Stimulated activated CD8-positive, alpha-beta memory T cell treated with anti-CD3 and anti-CD28 coated beads, Interleukin-4, amount 100 ng/mL, for 48 hours (primary cell): ENCODE measurements at regions not wholly inside any gene's neighbourhood (a gene's known extent, or its start where the extent isn't known, plus 50 kb on each side); places are given as distances from the start of the nearest gene placed in this dataset.

ENCODE experiments used
- DNase-seq: peaks from one replicate; pipeline ENCODE4 v3.0.0-alpha.2; 2020

- no peak for DNase-seq
These were observed 348.1 kb downstream of the FOXO1 start for GRCh38 chr13:40318366-40318765.

DNA sequence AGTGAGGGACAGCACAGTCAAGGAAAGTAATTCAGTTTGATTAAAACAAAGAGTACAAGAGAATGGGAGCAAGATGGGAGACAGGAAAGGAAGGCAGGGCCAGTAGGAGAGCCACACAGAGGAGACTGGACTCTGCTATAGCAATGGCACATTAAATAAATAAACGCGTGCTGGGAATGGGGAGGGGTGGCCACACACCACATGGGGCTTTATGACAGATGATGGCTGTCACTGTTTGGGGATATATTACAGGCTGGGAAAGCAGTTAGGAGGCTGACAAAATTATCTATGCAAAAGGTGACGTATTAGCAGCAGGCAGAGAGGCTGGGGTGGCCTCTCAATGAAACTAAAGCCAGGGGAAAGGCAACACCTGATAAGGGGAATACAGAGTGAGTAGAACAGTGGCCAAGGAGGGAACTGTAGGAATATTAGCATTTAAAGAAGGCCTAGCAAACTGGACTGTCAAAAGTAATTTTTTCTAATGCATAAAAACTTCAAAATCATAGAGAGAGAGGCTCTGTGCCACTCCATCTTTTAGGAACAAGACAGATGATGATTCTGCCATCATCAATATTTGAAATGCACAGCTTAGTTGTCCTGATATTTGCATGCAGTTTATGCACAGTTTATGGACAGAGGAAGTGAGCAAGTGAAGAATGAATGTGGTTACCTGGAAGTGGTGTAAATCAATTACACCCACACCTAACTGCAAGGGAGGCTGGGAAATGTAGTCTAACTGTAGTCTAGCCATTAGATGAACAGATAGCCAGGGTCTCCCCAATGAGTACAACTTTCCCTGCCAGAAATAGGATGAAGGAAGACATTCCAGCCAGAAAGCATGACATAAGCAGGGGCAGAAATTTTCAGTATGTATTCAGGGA lies 346.5 kb downstream of the FOXO1 start:
- no peak for DNase-seq

GRCh38 chr13:40328091-40328490 lies 338.4 kb downstream of the FOXO1 start:
- no peak for DNase-seq

DNA sequence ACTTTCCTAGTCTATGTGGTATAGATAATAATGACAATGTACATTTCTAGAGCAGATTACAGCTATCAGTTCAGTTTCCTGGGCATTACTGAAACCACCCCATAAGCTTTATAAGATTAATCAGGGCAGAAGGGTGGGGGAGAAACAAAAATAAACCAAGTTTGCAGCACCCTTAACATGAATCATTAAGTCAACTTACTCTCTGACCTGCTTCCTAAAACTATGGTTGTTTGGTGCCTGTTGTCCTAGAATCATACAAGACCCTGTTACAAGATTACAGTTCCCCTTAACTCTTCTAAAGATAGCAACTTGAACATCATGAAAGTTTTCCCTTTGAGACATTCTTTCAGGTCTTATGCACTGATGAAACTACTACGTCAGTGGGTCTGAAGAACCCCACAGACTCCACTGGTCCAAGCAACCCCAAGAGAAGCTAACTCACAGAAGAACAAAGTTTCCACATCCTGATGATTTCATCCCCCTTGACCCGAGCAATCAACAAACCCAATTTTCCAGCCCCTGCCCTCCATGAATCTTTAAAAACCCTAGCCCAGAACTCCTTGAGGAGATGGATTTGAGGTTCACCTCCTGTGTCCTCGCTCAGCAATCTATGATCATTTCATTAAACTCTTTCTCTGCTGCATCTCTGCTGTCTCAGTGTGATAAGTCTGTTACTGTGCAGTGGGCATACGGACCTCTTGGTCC lies 336.5 kb downstream of the FOXO1 start:
- DNase-seq: no peak

DNA sequence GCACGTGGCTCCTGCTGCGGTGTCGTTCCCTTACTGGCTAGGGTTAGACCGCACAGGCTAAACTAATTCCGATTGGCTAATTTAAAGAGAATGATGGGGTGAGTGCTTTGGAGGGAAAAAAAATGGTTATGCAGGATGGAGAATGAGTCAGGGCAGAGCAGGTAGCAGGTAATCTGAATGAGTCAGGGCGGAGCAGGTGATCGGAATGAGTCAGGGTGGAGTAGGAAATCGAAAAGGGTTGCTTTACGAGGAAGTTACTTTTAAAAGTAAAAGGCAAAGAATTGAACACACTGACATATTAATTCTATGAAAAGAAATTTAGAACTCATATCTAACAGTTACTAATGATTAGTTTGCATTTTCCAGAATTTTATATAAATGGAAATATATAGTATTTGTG lies 335.5 kb downstream of the FOXO1 start:
- DNase-seq: no peak

DNA sequence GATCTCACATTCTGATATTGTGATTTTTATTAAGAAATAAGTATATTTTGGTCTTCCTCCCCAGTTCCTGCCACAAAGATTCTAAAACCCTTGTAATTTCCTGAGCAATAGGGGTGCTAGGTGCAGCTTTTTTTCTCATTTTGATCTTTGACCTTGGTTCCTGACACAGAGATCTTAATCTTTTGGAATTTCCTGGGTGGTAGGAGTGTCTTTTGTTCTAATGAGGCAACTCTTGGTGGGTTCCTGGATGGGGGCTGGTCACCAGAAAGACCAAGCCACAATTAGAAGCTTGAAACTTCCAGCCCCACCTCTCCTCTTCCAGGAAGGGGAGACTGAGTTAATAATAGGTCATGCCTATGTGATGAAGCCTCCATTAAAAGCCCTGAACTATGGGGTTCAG lies 334.6 kb downstream of the FOXO1 start:
- no peak for DNase-seq

GRCh38 chr13:40333226-40333625 lies 333.2 kb downstream of the FOXO1 start:
- no peak for DNase-seq

GRCh38 chr13:40334031-40334430 lies 332.4 kb downstream of the FOXO1 start:
- no peak for DNase-seq

DNA sequence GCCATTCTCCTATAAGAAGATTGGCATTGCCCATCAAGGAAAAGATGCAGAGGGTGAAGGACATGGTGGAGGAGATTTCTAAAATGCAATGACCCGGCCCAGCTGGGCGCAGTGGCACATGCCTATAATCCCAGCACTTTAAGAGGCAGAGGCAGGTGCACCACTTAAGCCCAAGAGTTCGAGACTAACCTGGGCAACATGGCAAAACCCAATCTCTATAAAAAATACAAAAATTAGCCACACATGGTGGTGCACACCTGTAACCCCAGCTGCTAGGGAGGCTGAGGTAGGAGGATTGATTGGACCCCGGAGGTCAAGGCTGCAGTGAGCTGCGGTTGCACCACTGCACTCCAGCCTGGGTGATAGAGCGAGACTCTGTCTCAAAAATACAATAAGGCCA lies 331.8 kb downstream of the FOXO1 start:
- no peak for DNase-seq

GRCh38 chr13:40336228-40337221 lies 329.9 kb downstream of the FOXO1 start:
- DNase-seq: no peak

- no peak for DNase-seq
These were observed 328.8 kb downstream of the FOXO1 start for GRCh38 chr13:40337651-40338050.

DNA sequence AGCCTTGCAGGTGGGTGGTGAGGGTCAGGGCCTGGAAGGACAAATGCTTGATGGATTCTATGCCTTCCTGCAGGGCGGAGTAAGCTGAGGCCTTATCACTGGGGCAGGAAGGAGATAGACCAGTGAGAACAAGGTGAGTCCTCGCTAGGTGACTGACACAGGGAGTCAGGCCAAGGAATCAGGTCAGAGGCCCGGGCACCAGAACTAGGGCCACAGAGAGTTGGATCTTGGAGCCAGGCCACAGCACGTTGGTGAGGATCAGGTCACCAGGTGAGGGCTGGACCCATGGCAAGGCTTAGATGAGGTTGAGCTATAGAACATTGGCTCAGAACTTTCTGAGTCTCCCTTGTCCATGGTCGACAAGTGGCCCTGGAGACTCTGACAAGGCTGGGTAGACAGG lies 328.2 kb downstream of the FOXO1 start:
- no peak for DNase-seq

DNA sequence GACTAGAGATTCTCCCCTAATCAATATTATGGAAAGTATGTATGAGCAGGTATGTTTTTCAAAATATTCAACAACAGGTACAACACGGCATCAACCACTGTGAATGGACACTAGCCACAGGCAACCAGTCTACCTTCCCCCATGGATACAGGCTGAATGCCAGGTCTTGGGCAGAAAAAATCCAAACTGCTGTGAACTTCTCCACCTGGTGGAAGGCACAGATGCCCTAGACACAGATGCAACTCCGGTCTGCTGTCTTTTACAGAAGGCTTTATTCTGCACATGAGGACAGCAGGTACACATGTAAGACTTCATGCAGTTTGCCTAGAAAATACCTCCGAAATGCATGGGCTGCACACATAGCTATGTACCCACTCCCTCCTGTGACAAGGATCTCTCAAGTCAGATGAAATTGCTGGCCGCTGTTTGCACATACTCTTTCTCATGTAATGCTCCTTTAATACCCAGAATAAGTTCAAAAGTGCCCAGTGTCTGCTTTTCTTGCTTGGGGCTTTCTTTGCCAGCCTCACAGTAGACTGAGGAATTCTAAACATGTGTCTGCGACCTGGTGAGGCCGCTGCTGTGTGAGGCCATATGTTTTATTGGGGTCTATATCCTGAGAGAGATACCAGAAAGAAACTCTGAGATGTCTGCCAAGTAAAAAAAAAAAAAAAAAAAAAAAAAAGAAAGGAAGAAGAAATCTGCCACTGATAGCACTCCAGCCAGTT lies 325.9 kb downstream of the FOXO1 start:
- DNase-seq: no peak

DNA sequence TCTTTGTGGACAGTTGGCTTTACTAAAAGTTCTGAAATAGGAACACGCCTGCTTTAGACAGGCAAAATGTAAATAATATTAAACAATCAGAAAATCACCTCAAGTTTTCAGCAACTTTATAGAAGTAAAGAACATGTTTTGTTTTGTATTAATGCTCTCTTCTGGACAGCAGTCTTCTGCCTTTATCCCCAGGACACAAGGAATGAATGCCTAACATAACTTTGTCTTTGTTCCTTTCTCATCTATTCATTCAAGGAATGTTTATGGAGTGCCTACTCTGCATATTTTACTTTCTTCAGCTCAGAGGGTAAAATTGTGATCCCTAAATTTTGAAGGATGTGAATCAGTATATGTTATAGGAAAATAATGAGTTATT lies 325.4 kb downstream of the FOXO1 start:
- DNase-seq: no peak

DNA sequence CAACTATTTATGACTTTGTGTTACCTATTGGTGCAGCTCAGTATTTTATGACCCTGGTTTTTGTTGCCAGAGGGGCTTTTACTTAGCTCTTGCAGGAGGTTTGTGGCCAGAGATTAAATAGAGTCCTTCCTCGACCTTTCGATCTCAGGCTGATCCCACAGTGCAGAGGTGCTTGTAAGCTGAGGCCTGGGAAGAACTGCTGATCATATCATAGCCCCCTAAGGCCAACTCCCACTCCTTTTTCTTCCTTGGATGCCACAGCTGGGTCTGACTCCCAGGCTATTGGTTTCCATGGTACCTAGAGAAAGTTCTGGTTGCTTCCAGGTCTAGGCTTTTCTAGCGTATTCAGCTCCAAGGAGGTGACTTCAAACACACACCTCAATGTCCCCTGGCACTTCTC lies 324.9 kb downstream of the FOXO1 start:
- no peak for DNase-seq

- no peak for DNase-seq
These were observed 324.0 kb downstream of the FOXO1 start for GRCh38 chr13:40342461-40342860.

- no peak for DNase-seq
These were observed 323.5 kb downstream of the FOXO1 start for GRCh38 chr13:40342901-40343300.

GRCh38 chr13:40343550-40344269 lies 322.7 kb downstream of the FOXO1 start:
- no peak for DNase-seq

- DNase-seq: no peak
These were observed 321.9 kb downstream of the FOXO1 start for GRCh38 chr13:40344270-40345148.

GRCh38 chr13:40345149-40345514 lies 321.3 kb downstream of the FOXO1 start:
- DNase-seq: no peak
